Activated T-cell treated with anti-CD3 and anti-CD28 coated beads, Interleukin-2, amount 50 U/mL, for 72 hours (primary cell): ENCODE measurements at regions not wholly inside any gene's neighbourhood (a gene's known extent, or its start where the extent isn't known, plus 50 kb on each side); places are given as distances from the start of the nearest gene placed in this dataset.
"Not testable (repeated sequence)": the region's sequence is repeated elsewhere in the genome, so short reads cannot be mapped to it uniquely, and the experiment has no call there.

Experiments
- ATAC-seq, 2 donors: fragments of 150-1000 bp; cut with Tn5 transposase; replicated peaks in 1 of 2; 2 replicates each; pipeline ENCODE4 v1.10.0; 2021; ENCODE audit warnings: moderate library complexity in 2 of 2, mild to moderate bottlenecking in 1 of 2
- DNase-seq, 2 donors: peaks; one replicate each; pipeline ENCODE4 v3.0.0; 2021 to 2022; ENCODE audit warnings: mixed read lengths in 1 of 2
- H3K27ac Mint-ChIP-seq: one replicate; pipeline ENCODE4 v1.8.0; 2022; ENCODE audit warnings: mild to moderate bottlenecking, moderate library complexity, mixed read lengths
- H3K27me3 Mint-ChIP-seq: one replicate; pipeline ENCODE4 v1.8.0; 2022; ENCODE audit warnings: low read depth, mixed read lengths
- H3K36me3 Mint-ChIP-seq, 2 donors: one replicate each; pipeline ENCODE4 v1.8.0; 2022; ENCODE audit warnings: mixed read lengths in 2 of 2, mild to moderate bottlenecking in 1 of 2; ENCODE audit not compliant: insufficient read depth in 2 of 2
- H3K4me1 Mint-ChIP-seq: one replicate; pipeline ENCODE4 v1.8.0; 2022; ENCODE audit warnings: low read depth, mixed read lengths
- H3K4me3 Mint-ChIP-seq, 2 donors: one replicate each; pipeline ENCODE4 v1.8.0; 2022; ENCODE audit warnings: mild to moderate bottlenecking in 2 of 2, mixed read lengths in 2 of 2, moderate library complexity in 2 of 2
- H3K9me3 Mint-ChIP-seq, 2 donors: one replicate each; pipeline ENCODE4 v1.8.0; 2022; ENCODE audit warnings: mixed read lengths in 2 of 2

- no peaks in the 10 kb centered on the region for H3K36me3 Mint-ChIP-seq
- no peaks in the 10 kb centered on the region for H3K4me1 Mint-ChIP-seq
- no peak for ATAC-seq
- H3K4me3 Mint-ChIP-seq, result no peak overlapping the region
- H3K27me3 Mint-ChIP-seq, result peaks cover 37% of the 10 kb centered on the region
- no peak for DNase-seq
- H3K9me3 Mint-ChIP-seq, result peaks cover 1 to 4% of the 10 kb centered on the region in 2 donors
- H3K27ac Mint-ChIP-seq, result no peak overlapping the region
Observed at GRCh38 chr2:118417406-118418120, 329.3 kb downstream of the INSIG2 start.

GRCh38 chr2:118415186-118415585 lies 326.9 kb downstream of the INSIG2 start:
- H3K27ac Mint-ChIP-seq, ATAC-seq, H3K4me1 Mint-ChIP-seq, H3K4me3 Mint-ChIP-seq, DNase-seq, H3K9me3 Mint-ChIP-seq, H3K36me3 Mint-ChIP-seq: not testable (repeated sequence)
- H3K27me3 Mint-ChIP-seq, result peaks cover 43% of the 10 kb centered on the region

GRCh38 chr2:118403658-118404451 lies 315.6 kb downstream of the INSIG2 start:
- H3K27ac Mint-ChIP-seq, result no peak overlapping the region
- peaks cover 10% of the 10 kb centered on the region for H3K4me1 Mint-ChIP-seq
- DNase-seq (no peak), ATAC-seq (peak; percentile 82 to 84)
- peaks cover 0 to 4% of the 10 kb centered on the region in 2 donors for H3K9me3 Mint-ChIP-seq
- H3K4me3 Mint-ChIP-seq, result peak overlapping the region in 1 of 2 donors; percentile 7
- H3K36me3 Mint-ChIP-seq, result peaks cover 0 to 2% of the 10 kb centered on the region in 2 donors
- peaks cover 42% of the 10 kb centered on the region for H3K27me3 Mint-ChIP-seq

GRCh38 chr2:118388771-118389170 lies 300.5 kb downstream of the INSIG2 start:
- Mint-ChIP-seq H3K36me3 (peaks cover 0 to 2% of the 10 kb centered on the region in 2 donors), H3K9me3 (no peaks in the 10 kb centered on the region), H3K27me3 (peaks cover 4% of the 10 kb centered on the region), H3K4me1 (no peaks in the 10 kb centered on the region), H3K4me3 (no peak overlapping the region), H3K27ac (no peak overlapping the region)
- DNase-seq (no peak), ATAC-seq (no peak)

- H3K4me3 Mint-ChIP-seq, result no peak overlapping the region
- DNase-seq (no peak), ATAC-seq (no peak)
- no peaks in the 10 kb centered on the region for H3K4me1 Mint-ChIP-seq
- peaks cover 0 to 2% of the 10 kb centered on the region in 2 donors for H3K36me3 Mint-ChIP-seq
- no peak overlapping the region for H3K27ac Mint-ChIP-seq
- no peaks in the 10 kb centered on the region for H3K9me3 Mint-ChIP-seq
- H3K27me3 Mint-ChIP-seq, result peaks cover 9% of the 10 kb centered on the region
Observed at GRCh38 chr2:118387509-118387908, 299.2 kb downstream of the INSIG2 start.

- no peaks in the 10 kb centered on the region for H3K4me1 Mint-ChIP-seq
- DNase-seq, result no peak
- no peak overlapping the region for H3K27ac Mint-ChIP-seq
- H3K4me3 Mint-ChIP-seq, result no peak overlapping the region
- peaks cover 0 to 2% of the 10 kb centered on the region in 2 donors for H3K36me3 Mint-ChIP-seq
- ATAC-seq, result no peak
- no peaks in the 10 kb centered on the region for H3K9me3 Mint-ChIP-seq
- H3K27me3 Mint-ChIP-seq, result peaks cover 10% of the 10 kb centered on the region
Observed at GRCh38 chr2:118386641-118387302, 298.5 kb downstream of the INSIG2 start.

- H3K4me1 Mint-ChIP-seq, result no peaks in the 10 kb centered on the region
Observed at GRCh38 chr2:118380915-118381653, 292.8 kb downstream of the INSIG2 start.

GRCh38 chr2:118375907-118376485 lies 287.7 kb downstream of the INSIG2 start:
- Mint-ChIP-seq H3K4me3 (no peak overlapping the region), H3K36me3 (no peaks in the 10 kb centered on the region), H3K27ac (no peak overlapping the region), H3K27me3 (peaks cover 8% of the 10 kb centered on the region), H3K9me3 (no peaks in the 10 kb centered on the region), H3K4me1 (no peaks in the 10 kb centered on the region)
- no peak for ATAC-seq
- DNase-seq, result no peak

More at GRCh38 chr2:118380915-118381653, 292.8 kb downstream of the INSIG2 start:
- H3K36me3 Mint-ChIP-seq, result no peaks in the 10 kb centered on the region
- no peak for DNase-seq
- ATAC-seq, result no peak
- H3K27me3 Mint-ChIP-seq, result peaks cover 13% of the 10 kb centered on the region
- no peak overlapping the region for H3K27ac Mint-ChIP-seq
- no peaks in the 10 kb centered on the region for H3K9me3 Mint-ChIP-seq
- no peak overlapping the region for H3K4me3 Mint-ChIP-seq

GRCh38 chr2:118374974-118375755 lies 286.9 kb downstream of the INSIG2 start:
- no peaks in the 10 kb centered on the region for H3K36me3 Mint-ChIP-seq
- DNase-seq (no peak), ATAC-seq (no peak)
- no peaks in the 10 kb centered on the region for H3K9me3 Mint-ChIP-seq
- no peaks in the 10 kb centered on the region for H3K4me1 Mint-ChIP-seq
- no peak overlapping the region for H3K4me3 Mint-ChIP-seq
- peaks cover 8% of the 10 kb centered on the region for H3K27me3 Mint-ChIP-seq
- H3K27ac Mint-ChIP-seq, result no peak overlapping the region

GRCh38 chr2:118372886-118373830 lies 284.9 kb downstream of the INSIG2 start:
- Mint-ChIP-seq H3K27me3 (peaks cover 8% of the 10 kb centered on the region), H3K9me3 (no peaks in the 10 kb centered on the region), H3K4me3 (no peak overlapping the region), H3K4me1 (no peaks in the 10 kb centered on the region), H3K36me3 (no peaks in the 10 kb centered on the region), H3K27ac (no peak overlapping the region)
- ATAC-seq (no peak), DNase-seq (no peak)

- DNase-seq (peak; percentile 3 to 8), ATAC-seq (no peak)
- Mint-ChIP-seq H3K4me1 (no peaks in the 10 kb centered on the region), H3K9me3 (no peaks in the 10 kb centered on the region), H3K4me3 (no peak overlapping the region), H3K36me3 (no peaks in the 10 kb centered on the region), H3K27ac (no peak overlapping the region), H3K27me3 (no peaks in the 10 kb centered on the region)
Observed at GRCh38 chr2:118371515-118371914, 283.2 kb downstream of the INSIG2 start.
